ENCODE measurements at regions not wholly inside any gene's neighbourhood (a gene's known extent, or its start where the extent isn't known, plus 50 kb on each side); places are given as distances from the start of the nearest gene placed in this dataset.

DNA sequence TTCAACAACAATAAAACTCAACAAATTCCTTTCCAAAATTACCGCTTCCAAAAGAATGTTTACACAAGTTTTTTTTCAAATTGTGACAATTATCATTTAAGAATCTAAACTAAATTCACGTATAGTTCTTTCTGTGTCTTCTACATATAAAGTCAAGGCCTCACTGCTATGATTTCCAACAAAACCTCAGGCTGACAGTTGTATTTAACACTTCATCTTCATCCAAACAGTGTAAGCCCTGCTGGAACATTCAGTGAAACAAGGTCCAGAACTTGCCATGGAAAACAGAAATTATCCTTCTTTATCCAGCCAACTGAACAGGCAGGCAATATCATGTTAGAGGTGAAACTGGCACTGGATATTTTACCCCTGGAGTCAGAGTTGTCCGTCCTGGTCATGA lies 357.9 kb downstream of the PID1 start:
- TF ChIP-seq, protein P1, sequence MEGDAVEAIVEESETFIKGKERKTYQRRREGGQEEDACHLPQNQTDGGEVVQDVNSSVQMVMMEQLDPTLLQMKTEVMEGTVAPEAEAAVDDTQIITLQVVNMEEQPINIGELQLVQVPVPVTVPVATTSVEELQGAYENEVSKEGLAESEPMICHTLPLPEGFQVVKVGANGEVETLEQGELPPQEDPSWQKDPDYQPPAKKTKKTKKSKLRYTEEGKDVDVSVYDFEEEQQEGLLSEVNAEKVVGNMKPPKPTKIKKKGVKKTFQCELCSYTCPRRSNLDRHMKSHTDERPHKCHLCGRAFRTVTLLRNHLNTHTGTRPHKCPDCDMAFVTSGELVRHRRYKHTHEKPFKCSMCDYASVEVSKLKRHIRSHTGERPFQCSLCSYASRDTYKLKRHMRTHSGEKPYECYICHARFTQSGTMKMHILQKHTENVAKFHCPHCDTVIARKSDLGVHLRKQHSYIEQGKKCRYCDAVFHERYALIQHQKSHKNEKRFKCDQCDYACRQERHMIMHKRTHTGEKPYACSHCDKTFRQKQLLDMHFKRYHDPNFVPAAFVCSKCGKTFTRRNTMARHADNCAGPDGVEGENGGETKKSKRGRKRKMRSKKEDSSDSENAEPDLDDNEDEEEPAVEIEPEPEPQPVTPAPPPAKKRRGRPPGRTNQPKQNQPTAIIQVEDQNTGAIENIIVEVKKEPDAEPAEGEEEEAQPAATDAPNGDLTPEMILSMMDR (conservative IDR thresholded peaks at IDR 0.05; ENCODE audit: low read length), result no peak
- no peak for TF ChIP-seq EZH2phosphoT487 (IDR thresholded peaks at IDR 0.05; ENCODE audit: borderline replicate concordance)

Data from Loucy (cell line).